HEK293 (cell line): ENCODE measurements at regions not wholly inside any gene's neighbourhood (a gene's known extent, or its start where the extent isn't known, plus 50 kb on each side); places are given as distances from the start of the nearest gene placed in this dataset.

Experiments used
- CTCF ChIA-PET: fragments of 350-600 bp; formaldehyde crosslinking; extraction: SDS; loops from one replicate; lab custom pipeline; 2021; ENCODE audit warnings: antibody characterized with exemption; lab: Yijun Ruan, JAX
- POLR2A ChIA-PET: fragments of 300-600 bp; formaldehyde crosslinking; extraction: SDS; loops from one replicate; lab custom pipeline; 2020; ENCODE audit warnings: antibody characterized with exemption, inconsistent platforms; lab: Yijun Ruan, JAX
- H3K27ac ChIP-seq: fragments of 200-500 bp; sonication (Bioruptor generic); 2 replicates; pipeline ENCODE4 v1.5.1; 2014; ENCODE audit warnings: low read depth, low read length, control low read depth, inconsistent platforms; ENCODE audit errors: extremely low read depth
- H3K36me3 ChIP-seq, 2 experiments: fragments of 200-500 bp in 1 of 2; sonication (Bioruptor generic) in 1 of 2; 1 replicate in 1 of 2; 2 replicates in 1 of 2; pipeline ENCODE4 v1.5.1; 2014 to 2017; ENCODE audit warnings: inconsistent platforms in 2 of 2, low read length in 2 of 2; ENCODE audit not compliant: control insufficient read depth in 2 of 2, insufficient read depth in 1 of 2
- H3K4me1 ChIP-seq: fragments of 200-500 bp; sonication (Bioruptor generic); 2 replicates; pipeline ENCODE4 v1.5.1; 2014; ENCODE audit warnings: mild to moderate bottlenecking, low read length, inconsistent platforms; ENCODE audit not compliant: control insufficient read depth, insufficient read depth
- H3K4me3 ChIP-seq: 2 replicates; pipeline ENCODE4 v1.5.1; 2011; ENCODE audit warnings: low read depth, mild to moderate bottlenecking, control low read depth, low read length, moderate library complexity
- H3K9me3 ChIP-seq: fragments of 200-500 bp; sonication (Bioruptor generic); 2 replicates; pipeline ENCODE4 v1.5.1; 2014; ENCODE audit warnings: low read depth, low read length, inconsistent platforms; ENCODE audit not compliant: control insufficient read depth, insufficient read depth
- ELK4 ChIP-seq: IDR thresholded peaks from 2 replicates; pipeline ENCODE4 v1.6.1; 2011; ENCODE audit warnings: mild to moderate bottlenecking, low read depth, low read length, borderline replicate concordance
- GLI4 ChIP-seq: fragments of 450-650 bp; formaldehyde crosslinking; IDR thresholded peaks from 2 replicates; pipeline ENCODE4 v1.5.1; 2016; ENCODE audit warnings: missing biosample characterization, missing genetic modification characterization
- GLIS2 ChIP-seq: fragments of 450-650 bp; formaldehyde crosslinking; IDR thresholded peaks from 2 replicates; pipeline ENCODE4 v1.5.1; 2016; ENCODE audit warnings: missing biosample characterization, missing genetic modification characterization
- HOXC10 ChIP-seq: sonication (generic); formaldehyde crosslinking; IDR thresholded peaks from 2 replicates; pipeline ENCODE4 v1.8.1; 2023; ENCODE audit warnings: mild to moderate bottlenecking, missing genetic modification reagents
- HOXD13 ChIP-seq: sonication (generic); formaldehyde crosslinking; IDR thresholded peaks from 2 replicates; pipeline ENCODE4 v1.8.0; 2022; ENCODE audit warnings: missing genetic modification reagents, borderline replicate concordance
- KLF9 ChIP-seq: fragments of 450-650 bp; formaldehyde crosslinking; IDR thresholded peaks from 2 replicates; pipeline ENCODE4 v1.5.1; 2016; ENCODE audit warnings: missing biosample characterization, missing genetic modification characterization, low read depth
- PRDM6 ChIP-seq: fragments of 450-650 bp; formaldehyde crosslinking; IDR thresholded peaks from 2 replicates; pipeline ENCODE4 v1.5.1; 2017; ENCODE audit warnings: missing biosample characterization, missing genetic modification characterization
- WT1 ChIP-seq: fragments of 450-650 bp; formaldehyde crosslinking; IDR thresholded peaks from 2 replicates; pipeline ENCODE4 v1.5.1; 2016; ENCODE audit warnings: missing biosample characterization, missing genetic modification characterization
- YY1 ChIP-seq: fragments of 450-650 bp; formaldehyde crosslinking; IDR thresholded peaks from 2 replicates; pipeline ENCODE4 v1.5.1; 2018; ENCODE audit warnings: missing biosample characterization, missing genetic modification characterization
- ZBTB10 ChIP-seq: fragments of 450-650 bp; formaldehyde crosslinking; IDR thresholded peaks from 2 replicates; pipeline ENCODE4 v1.5.1; 2016; ENCODE audit warnings: missing biosample characterization, missing genetic modification characterization
- ZBTB21 ChIP-seq: fragments of 450-650 bp; formaldehyde crosslinking; IDR thresholded peaks from 2 replicates; pipeline ENCODE4 v1.5.1; 2017; ENCODE audit warnings: missing biosample characterization, missing genetic modification characterization
- ZBTB26 ChIP-seq: fragments of 450-650 bp; formaldehyde crosslinking; optimal IDR thresholded peaks from 2 replicates; pipeline ENCODE3; 2016; ENCODE audit warnings: missing biosample characterization, mild to moderate bottlenecking, missing genetic modification characterization
- ZBTB8A ChIP-seq: fragments of 450-650 bp; formaldehyde crosslinking; IDR thresholded peaks from 2 replicates; pipeline ENCODE4 v1.5.1; 2016; ENCODE audit warnings: missing biosample characterization, missing genetic modification characterization
- ZFP41 ChIP-seq: fragments of 450-650 bp; formaldehyde crosslinking; IDR thresholded peaks from 2 replicates; pipeline ENCODE4 v1.5.1; 2016; ENCODE audit warnings: missing biosample characterization, missing genetic modification characterization, borderline replicate concordance
- ZFP69B ChIP-seq: fragments of 450-650 bp; formaldehyde crosslinking; IDR thresholded peaks from 2 replicates; pipeline ENCODE4 v1.5.1; 2016; ENCODE audit warnings: missing biosample characterization, missing genetic modification characterization
- ZNF146 ChIP-seq: fragments of 450-650 bp; formaldehyde crosslinking; IDR thresholded peaks from 2 replicates; pipeline ENCODE4 v1.5.1; 2016; ENCODE audit warnings: missing biosample characterization, missing genetic modification characterization
- ZNF148 ChIP-seq: fragments of 450-650 bp; formaldehyde crosslinking; IDR thresholded peaks from 2 replicates; pipeline ENCODE4 v1.5.0; 2017; ENCODE audit warnings: missing biosample characterization, missing genetic modification characterization, borderline replicate concordance
- ZNF175 ChIP-seq: fragments of 450-650 bp; formaldehyde crosslinking; IDR thresholded peaks from 2 replicates; pipeline ENCODE4 v1.5.1; 2016; ENCODE audit warnings: missing biosample characterization, missing genetic modification characterization
- ZNF18 ChIP-seq: fragments of 450-650 bp; formaldehyde crosslinking; IDR thresholded peaks from 2 replicates; pipeline ENCODE4 v1.5.1; 2016; ENCODE audit warnings: missing biosample characterization, missing genetic modification characterization
- ZNF202 ChIP-seq: fragments of 450-650 bp; formaldehyde crosslinking; IDR thresholded peaks from 2 replicates; pipeline ENCODE4 v1.5.1; 2016; ENCODE audit warnings: missing biosample characterization, missing genetic modification characterization, borderline replicate concordance
- ZNF292 ChIP-seq: fragments of 450-650 bp; formaldehyde crosslinking; IDR thresholded peaks from 2 replicates; pipeline ENCODE4 v1.5.1; 2016; ENCODE audit warnings: low read depth, missing biosample characterization, missing genetic modification characterization, borderline replicate concordance
- ZNF302 ChIP-seq: fragments of 450-650 bp; formaldehyde crosslinking; IDR thresholded peaks from 2 replicates; pipeline ENCODE4 v1.5.1; 2016; ENCODE audit warnings: missing biosample characterization, missing genetic modification characterization, low read depth
- ZNF501 ChIP-seq: fragments of 450-650 bp; formaldehyde crosslinking; IDR thresholded peaks from 2 replicates; pipeline ENCODE4 v1.5.1; 2016; ENCODE audit warnings: missing biosample characterization, missing genetic modification characterization
- ZNF514 ChIP-seq: fragments of 450-650 bp; formaldehyde crosslinking; IDR thresholded peaks from 2 replicates; pipeline ENCODE4 v1.5.1; 2016; ENCODE audit warnings: missing biosample characterization, missing genetic modification characterization
- ZNF610 ChIP-seq: fragments of 450-650 bp; formaldehyde crosslinking; IDR thresholded peaks from 2 replicates; pipeline ENCODE4 v1.5.1; 2016; ENCODE audit warnings: missing biosample characterization, missing genetic modification characterization, borderline replicate concordance
- ZNF621 ChIP-seq: fragments of 450-650 bp; formaldehyde crosslinking; IDR thresholded peaks from 2 replicates; pipeline ENCODE4 v1.5.1; 2017; ENCODE audit warnings: missing biosample characterization, missing genetic modification characterization
- ZNF707 ChIP-seq: fragments of 450-650 bp; formaldehyde crosslinking; IDR thresholded peaks from 2 replicates; pipeline ENCODE4 v1.5.1; 2016; ENCODE audit warnings: missing biosample characterization, missing genetic modification characterization

GRCh38 chr9:87420884-87421283 is 76.8 kb upstream of the DAPK1 start:
- H3K36me3 ChIP-seq: no peaks in the 10 kb centered on the region
- H3K27ac ChIP-seq: no peak overlapping the region
- ChIA-PET POLR2A (no interaction called here), CTCF (no interaction called here)
- H3K4me1 ChIP-seq: no peaks in the 10 kb centered on the region
- TF ChIP-seq ZNF621 (no peak), ZNF514 (tag by site-specific recombination) (no peak), ZNF18 (tag by site-specific recombination) (no peak), GLIS2 (tag by site-specific recombination) (no peak), ZBTB8A (tag by site-specific recombination) (no peak), ZBTB10 (tag by site-specific recombination) (no peak), PRDM6 (no peak), GLI4 (tag by site-specific recombination) (no peak), ZNF146 (tag by site-specific recombination) (no peak), ZBTB21 (no peak), ZNF501 (no peak), HOXD13 (CRISPR knock-in tag) (no peak), ZFP41 (no peak), KLF9 (tag by site-specific recombination) (no peak), ZNF202 (tag by site-specific recombination) (no peak), ZNF292 (tag by site-specific recombination) (no peak), ELK4 (no peak), ZNF707 (no peak), WT1 (tag by site-specific recombination) (no peak)
- H3K9me3 ChIP-seq: no peaks in the 10 kb centered on the region
- no peak overlapping the region for H3K4me3 ChIP-seq

GRCh38 chr9:87421734-87422133 is 75.9 kb upstream of the DAPK1 start:
- Histone ChIP-seq H3K9me3 (no peaks in the 10 kb centered on the region), H3K36me3 (no peaks in the 10 kb centered on the region), H3K4me3 (no peak overlapping the region), H3K27ac (no peak overlapping the region), H3K4me1 (no peaks in the 10 kb centered on the region)
- ChIA-PET POLR2A (no interaction called here), CTCF (interaction anchor here (0.7 kb wide), 1 partner anchor 1334 kb away, joined by 3 read pairs; no protein-coding TSS in a partner anchor)
- TF ChIP-seq ZFP69B (tag by site-specific recombination) (no peak), ZNF175 (tag by site-specific recombination) (no peak), ZNF302 (no peak), ZNF148 (tag by site-specific recombination) (no peak), HOXC10 (CRISPR knock-in tag) (no peak), YY1 (tag by site-specific recombination) (no peak), ZNF610 (no peak), ZBTB26 (tag by site-specific recombination) (no peak)
